SHP77 treated with DMSO at 0.1 percent for 48 hours (cell line): ENCODE measurements at regions not wholly inside any gene's neighbourhood (a gene's known extent, or its start where the extent isn't known, plus 50 kb on each side); places are given as distances from the start of the nearest gene placed in this dataset.

Experiments used
- DNase-seq: peaks from one replicate; lab custom pipeline; 2025; lab: John Stamatoyannopoulos, UW

- no peak for DNase-seq
These were observed 51.3 kb upstream of the CNKSR3 start for GRCh38 chr6:154561750-154562149.

GRCh38 chr6:154565331-154565730 lies 54.8 kb upstream of the CNKSR3 start:
- DNase-seq = no peak

GRCh38 chr6:154566866-154567265 lies 56.4 kb upstream of the CNKSR3 start:
- DNase-seq = no peak

- DNase-seq = peak; percentile 90
These were observed 57.3 kb upstream of the CNKSR3 start for GRCh38 chr6:154567695-154568220.

GRCh38 chr6:154569156-154569862 lies 58.8 kb upstream of the CNKSR3 start:
- DNase-seq = peak; percentile 52

- no peak for DNase-seq
These were observed 60.0 kb upstream of the CNKSR3 start for GRCh38 chr6:154570505-154570904.

- no peak for DNase-seq
These were observed 62.1 kb upstream of the CNKSR3 start for GRCh38 chr6:154572556-154572955.

GRCh38 chr6:154578004-154578559 lies 67.6 kb upstream of the CNKSR3 start:
- DNase-seq = no peak

GRCh38 chr6:154579046-154579445 lies 68.6 kb upstream of the CNKSR3 start:
- DNase-seq = no peak

- no peak for DNase-seq
These were observed 69.0 kb upstream of the CNKSR3 start for GRCh38 chr6:154579485-154579884.

- DNase-seq = no peak
These were observed 70.1 kb upstream of the CNKSR3 start for GRCh38 chr6:154580397-154581135.

GRCh38 chr6:154582696-154583095 lies 72.2 kb upstream of the CNKSR3 start:
- no peak for DNase-seq

- DNase-seq = peak; percentile 33
These were observed 73.2 kb upstream of the CNKSR3 start for GRCh38 chr6:154583546-154584188.

GRCh38 chr6:154590756-154591155 lies 80.3 kb upstream of the CNKSR3 start:
- DNase-seq = peak; percentile 100

- DNase-seq = no peak
These were observed 80.7 kb upstream of the CNKSR3 start for GRCh38 chr6:154591234-154591633.

GRCh38 chr6:154592199-154592860 lies 81.8 kb upstream of the CNKSR3 start:
- DNase-seq = no peak

GRCh38 chr6:154593122-154593521 lies 82.6 kb upstream of the CNKSR3 start:
- DNase-seq = peak; percentile 95

- DNase-seq = no peak
These were observed 84.2 kb upstream of the CNKSR3 start for GRCh38 chr6:154594496-154595198.

GRCh38 chr6:154595538-154595937 lies 85.1 kb upstream of the CNKSR3 start:
- DNase-seq = no peak

- no peak for DNase-seq
These were observed 85.5 kb upstream of the CNKSR3 start for GRCh38 chr6:154596009-154596408.

- no peak for DNase-seq
These were observed 86.2 kb upstream of the CNKSR3 start for GRCh38 chr6:154596701-154597100.
